CD4-positive, alpha-beta T cell (primary cell): ENCODE measurements at regions not wholly inside any gene's neighbourhood (a gene's known extent, or its start where the extent isn't known, plus 50 kb on each side); places are given as distances from the start of the nearest gene placed in this dataset.

Experiments used
- ATAC-seq: fragments of 200-7000 bp; cut with Tn5 transposase; one replicate; pipeline ENCODE4 v1.10.0; 2022; ENCODE audit warnings: mild to moderate bottlenecking; ENCODE audit not compliant: poor library complexity
- CTCF ChIA-PET: fragments of 350-600 bp; sonication (Branson Sonifier 250); formaldehyde crosslinking; loops from one replicate; lab custom pipeline; 2021; ENCODE audit warnings: antibody characterized with exemption, inconsistent platforms; lab: Charles Lee
- POLR2A ChIA-PET: fragments of 350-600 bp; sonication (Branson Sonifier 250); formaldehyde crosslinking; loops from one replicate; lab custom pipeline; 2021; ENCODE audit warnings: antibody characterized with exemption, inconsistent platforms; lab: Charles Lee
- DNase-seq, 14 experiments: peaks; one replicate each; pipeline ENCODE4 v3.0.0-alpha.2; 2013 to 2020; ENCODE audit warnings: mixed read lengths in 2 of 14
- H3K27ac ChIP-seq, 2 donors: one replicate each; pipeline versions ENCODE4 v1.5.1 to v1.7.0; 2013; ENCODE audit warnings: low read length in 2 of 2, low read depth in 1 of 2, mild to moderate bottlenecking in 1 of 2
- H3K27me3 ChIP-seq, 2 experiments: 1 replicate in 1 of 2; 2 replicates in 1 of 2; pipeline versions ENCODE4 v1.6.1 to v1.7.0; 2013; ENCODE audit warnings: low read length in 2 of 2, control low read depth in 1 of 2, mild to moderate bottlenecking in 1 of 2, moderate library complexity in 1 of 2; ENCODE audit not compliant: insufficient read depth in 2 of 2, control insufficient read depth in 1 of 2
- H3K36me3 ChIP-seq: one replicate; pipeline ENCODE4 v1.6.1; 2013; ENCODE audit warnings: low read length, control low read depth; ENCODE audit not compliant: insufficient read depth
- H3K4me1 ChIP-seq: one replicate; pipeline ENCODE4 v1.6.1; 2013; ENCODE audit warnings: low read length, control low read depth; ENCODE audit not compliant: insufficient read depth
- H3K4me3 ChIP-seq: one replicate; pipeline ENCODE4 v1.5.1; 2013; ENCODE audit warnings: mild to moderate bottlenecking, low read length, moderate library complexity
- H3K9me3 ChIP-seq, 2 experiments: 1 replicate in 1 of 2; 2 replicates in 1 of 2; pipeline versions ENCODE4 v1.6.1 to v1.7.0; 2013; ENCODE audit warnings: low read length in 2 of 2, mild to moderate bottlenecking in 2 of 2, control low read depth in 1 of 2, moderate library complexity in 1 of 2; ENCODE audit not compliant: control insufficient read depth in 1 of 2, insufficient read depth in 1 of 2
- H3K27ac Mint-ChIP-seq: one replicate; pipeline ENCODE4 v1.8.0; 2020; ENCODE audit warnings: mixed read lengths
- H3K27me3 Mint-ChIP-seq: one replicate; pipeline ENCODE4 v1.8.0; 2021; ENCODE audit warnings: mixed read lengths
- H3K36me3 Mint-ChIP-seq: one replicate; pipeline ENCODE4 v1.8.0; 2021; ENCODE audit warnings: low read depth, mixed read lengths
- H3K4me1 Mint-ChIP-seq: one replicate; pipeline ENCODE4 v1.8.0; 2021; ENCODE audit warnings: low read depth, mixed read lengths
- H3K4me3 Mint-ChIP-seq: one replicate; pipeline ENCODE4 v1.8.0; 2020; ENCODE audit warnings: mild to moderate bottlenecking, mixed read lengths
- H3K9me3 Mint-ChIP-seq: one replicate; pipeline ENCODE4 v1.8.0; 2020; ENCODE audit warnings: mixed read lengths
- intact Hi-C, 2 experiments: fragments of 100-400 bp; cut with DNase I in 1 of 2; cut with micrococcal nuclease in 1 of 2; formaldehyde crosslinking; loops; one replicate each; pipeline versions ENCODE4 v1.15.1 to v1.9.0; 2023 to 2025; cut with DNase I, micrococcal nuclease
- TF ChIP-seq, protein P1 (sequence below): fragments of 200-600 bp; IDR thresholded peaks from one replicate; pipeline ENCODE4 v1.8.0; 2022; ENCODE audit warnings: antibody characterized with exemption, mild to moderate bottlenecking

DNA sequence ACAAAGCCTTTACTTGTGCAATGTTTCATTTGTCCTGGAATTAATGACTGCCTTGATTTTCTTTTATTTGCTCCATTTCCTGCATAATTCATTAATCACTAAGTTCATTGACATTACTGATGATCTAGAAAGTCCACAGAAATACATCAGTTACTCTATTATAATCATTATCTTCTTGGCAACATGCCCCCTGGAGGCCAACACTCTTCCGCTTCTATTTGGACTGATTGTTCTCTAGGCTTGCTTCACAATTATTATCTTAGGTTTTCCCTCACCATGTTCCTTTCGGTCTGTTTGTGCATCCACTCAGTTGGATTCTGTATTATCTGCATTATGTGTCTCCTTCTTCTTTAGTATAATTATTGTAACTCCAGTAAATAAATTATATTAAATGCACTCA, 461.0 kb upstream of the CDH2 start:
- no peaks in the 10 kb centered on the region for H3K36me3 ChIP-seq
- ATAC-seq (no peak), DNase-seq (no peak)
- H3K9me3 ChIP-seq = peaks cover 4% of the 10 kb centered on the region in 2 experiments
- no peaks in the 10 kb centered on the region for H3K4me1 ChIP-seq
- peaks cover 9% of the 10 kb centered on the region for H3K9me3 Mint-ChIP-seq
- ChIA-PET CTCF (no interaction called here), POLR2A (no interaction called here)
- no peaks in the 10 kb centered on the region for H3K27me3 Mint-ChIP-seq
- no peaks in the 10 kb centered on the region for H3K27me3 ChIP-seq
- intact Hi-C loops = no loop called here
- H3K4me3 Mint-ChIP-seq = no peak overlapping the region
- H3K4me3 ChIP-seq = no peak overlapping the region
- no peak overlapping the region for H3K27ac ChIP-seq
- H3K27ac Mint-ChIP-seq = no peak overlapping the region
- TF ChIP-seq, protein P1, sequence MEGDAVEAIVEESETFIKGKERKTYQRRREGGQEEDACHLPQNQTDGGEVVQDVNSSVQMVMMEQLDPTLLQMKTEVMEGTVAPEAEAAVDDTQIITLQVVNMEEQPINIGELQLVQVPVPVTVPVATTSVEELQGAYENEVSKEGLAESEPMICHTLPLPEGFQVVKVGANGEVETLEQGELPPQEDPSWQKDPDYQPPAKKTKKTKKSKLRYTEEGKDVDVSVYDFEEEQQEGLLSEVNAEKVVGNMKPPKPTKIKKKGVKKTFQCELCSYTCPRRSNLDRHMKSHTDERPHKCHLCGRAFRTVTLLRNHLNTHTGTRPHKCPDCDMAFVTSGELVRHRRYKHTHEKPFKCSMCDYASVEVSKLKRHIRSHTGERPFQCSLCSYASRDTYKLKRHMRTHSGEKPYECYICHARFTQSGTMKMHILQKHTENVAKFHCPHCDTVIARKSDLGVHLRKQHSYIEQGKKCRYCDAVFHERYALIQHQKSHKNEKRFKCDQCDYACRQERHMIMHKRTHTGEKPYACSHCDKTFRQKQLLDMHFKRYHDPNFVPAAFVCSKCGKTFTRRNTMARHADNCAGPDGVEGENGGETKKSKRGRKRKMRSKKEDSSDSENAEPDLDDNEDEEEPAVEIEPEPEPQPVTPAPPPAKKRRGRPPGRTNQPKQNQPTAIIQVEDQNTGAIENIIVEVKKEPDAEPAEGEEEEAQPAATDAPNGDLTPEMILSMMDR = no peak
- no peaks in the 10 kb centered on the region for H3K36me3 Mint-ChIP-seq
- H3K4me1 Mint-ChIP-seq = no peaks in the 10 kb centered on the region

DNA sequence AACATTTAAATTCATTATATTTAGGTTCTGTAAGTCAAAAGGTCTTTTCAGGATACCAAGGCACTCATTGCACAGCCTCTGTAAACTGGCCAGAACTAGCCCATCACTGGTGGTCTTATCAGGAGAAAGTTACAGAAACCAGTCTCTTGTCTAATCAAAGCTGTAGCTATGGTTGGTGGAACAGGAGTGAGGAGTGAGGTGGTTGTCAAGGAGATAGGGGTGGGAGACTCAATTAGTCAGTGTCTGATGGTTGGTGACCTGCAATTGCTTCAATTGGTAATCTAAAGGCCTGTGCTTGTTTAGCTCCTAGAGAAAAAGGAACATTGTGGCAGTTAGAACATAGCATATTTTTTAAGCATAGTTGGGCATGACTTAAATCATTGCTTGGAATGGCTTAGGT, 458.6 kb upstream of the CDH2 start:
- Mint-ChIP-seq H3K36me3 (no peaks in the 10 kb centered on the region), H3K9me3 (peaks cover 4% of the 10 kb centered on the region), H3K27me3 (no peaks in the 10 kb centered on the region), H3K4me3 (no peak overlapping the region), H3K4me1 (no peaks in the 10 kb centered on the region), H3K27ac (no peak overlapping the region)
- Histone ChIP-seq H3K27me3 (no peaks in the 10 kb centered on the region), H3K36me3 (no peaks in the 10 kb centered on the region), H3K27ac (no peak overlapping the region), H3K4me3 (no peak overlapping the region), H3K9me3 (peaks cover 4% of the 10 kb centered on the region in 2 experiments), H3K4me1 (no peaks in the 10 kb centered on the region)
- TF ChIP-seq, protein P1 = no peak
- ChIA-PET POLR2A (no interaction called here), CTCF (no interaction called here)
- DNase-seq = no peak
- ATAC-seq = no peak
- intact Hi-C loops = no loop called here

DNA sequence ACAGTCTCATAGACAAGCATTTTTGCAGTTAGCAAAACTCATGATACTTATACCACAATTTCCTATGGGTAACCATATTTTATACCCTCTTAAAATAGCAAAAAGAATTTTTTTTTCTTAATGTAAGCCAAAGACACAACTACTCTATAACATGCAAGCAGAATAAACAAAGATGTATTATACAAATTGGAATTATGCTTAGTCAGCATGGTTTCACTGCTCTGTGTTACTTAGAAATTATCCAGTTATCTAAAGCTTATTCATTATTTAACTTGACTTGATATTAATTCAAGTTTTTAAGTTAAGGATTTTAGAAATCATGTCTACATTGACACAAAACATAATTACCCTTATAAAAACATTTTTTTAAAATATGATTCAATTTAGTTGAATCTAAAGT, 449.8 kb upstream of the CDH2 start:
- Mint-ChIP-seq H3K36me3 (no peaks in the 10 kb centered on the region), H3K4me3 (no peak overlapping the region), H3K27me3 (no peaks in the 10 kb centered on the region), H3K27ac (no peak overlapping the region), H3K4me1 (no peaks in the 10 kb centered on the region), H3K9me3 (peaks cover 4% of the 10 kb centered on the region)
- Histone ChIP-seq H3K36me3 (no peaks in the 10 kb centered on the region), H3K27me3 (no peaks in the 10 kb centered on the region), H3K4me3 (no peak overlapping the region), H3K4me1 (no peaks in the 10 kb centered on the region), H3K9me3 (peaks cover 0 to 4% of the 10 kb centered on the region in 2 experiments), H3K27ac (no peak overlapping the region)
- no peak for ATAC-seq
- ChIA-PET POLR2A (no interaction called here), CTCF (no interaction called here)
- TF ChIP-seq, protein P1 = no peak
- no peak for DNase-seq
- intact Hi-C loops = loop anchor here in 1 of 2 experiments (5.0 kb wide), 1 partner anchor 51 kb away; no protein-coding TSS in a partner anchor
